Mesendoderm (in vitro differentiated cells): ENCODE measurements at regions not wholly inside any gene's neighbourhood (a gene's known extent, or its start where the extent isn't known, plus 50 kb on each side); places are given as distances from the start of the nearest gene placed in this dataset.

Experiments used
- DNase-seq: peaks from one replicate; pipeline ENCODE4 v3.0.0; 2013
- H2AK5ac ChIP-seq: 2 replicates; pipeline ENCODE4 v1.6.1; 2013; ENCODE audit warnings: low read length, inconsistent platforms
- H2BK120ac ChIP-seq: 2 replicates; pipeline ENCODE4 v1.6.1; 2013; ENCODE audit warnings: low read depth, mild to moderate bottlenecking, low read length, moderate library complexity, mixed read lengths
- H2BK15ac ChIP-seq: replicated peaks from 2 replicates; pipeline ENCODE4 v1.6.1; 2013; ENCODE audit warnings: low read depth, mild to moderate bottlenecking, moderate library complexity
- H2BK5ac ChIP-seq: 2 replicates; pipeline ENCODE4 v1.6.1; 2013; ENCODE audit warnings: low read length, inconsistent platforms
- H3K18ac ChIP-seq: 2 replicates; pipeline ENCODE4 v1.6.1; 2013; ENCODE audit warnings: mild to moderate bottlenecking, low read length, mixed read lengths
- H3K23ac ChIP-seq: one replicate; pipeline ENCODE4 v1.6.1; 2013; ENCODE audit warnings: low read length
- H3K27ac ChIP-seq: 2 replicates; pipeline ENCODE4 v1.5.1; 2013; ENCODE audit warnings: low read depth, mild to moderate bottlenecking, inconsistent platforms, low read length, moderate library complexity
- H3K27me3 ChIP-seq: 2 replicates; pipeline ENCODE4 v1.6.1; 2013; ENCODE audit warnings: low read length, control low read depth, mild to moderate bottlenecking, inconsistent platforms; ENCODE audit not compliant: insufficient read depth, poor library complexity
- H3K36me3 ChIP-seq: 2 replicates; pipeline ENCODE4 v1.6.1; 2013; ENCODE audit warnings: low read length, inconsistent platforms; ENCODE audit not compliant: control insufficient read depth, insufficient read depth
- H3K4ac ChIP-seq: one replicate; pipeline ENCODE4 v1.6.1; 2013; ENCODE audit warnings: low read depth, mild to moderate bottlenecking, low read length, moderate library complexity
- H3K4me1 ChIP-seq: 2 replicates; pipeline ENCODE4 v1.6.1; 2013; ENCODE audit warnings: low read depth, low read length, inconsistent platforms; ENCODE audit not compliant: control insufficient read depth
- H3K4me2 ChIP-seq: 2 replicates; pipeline ENCODE4 v1.6.1; 2013; ENCODE audit warnings: low read length
- H3K4me3 ChIP-seq: 2 replicates; pipeline ENCODE4 v1.5.1; 2013; ENCODE audit warnings: mild to moderate bottlenecking, low read length
- H3K56ac ChIP-seq: one replicate; pipeline ENCODE4 v1.6.1; 2013; ENCODE audit warnings: low read length
- H3K79me1 ChIP-seq: 2 replicates; pipeline ENCODE4 v1.6.1; 2013; ENCODE audit warnings: low read length, inconsistent platforms
- H3K79me2 ChIP-seq: 2 replicates; pipeline ENCODE4 v1.6.1; 2013; ENCODE audit warnings: mild to moderate bottlenecking, low read length; ENCODE audit not compliant: control insufficient read depth, insufficient read depth
- H3K9ac ChIP-seq: 2 replicates; pipeline ENCODE4 v1.6.1; 2013; ENCODE audit warnings: low read length, inconsistent platforms
- H4K5ac ChIP-seq: one replicate; pipeline ENCODE4 v1.6.1; 2013; ENCODE audit warnings: low read length
- H4K8ac ChIP-seq: one replicate; pipeline ENCODE4 v1.6.1; 2013; ENCODE audit warnings: low read depth, mild to moderate bottlenecking, control low read depth, low read length, moderate library complexity
- WGBS: extraction: QIAGEN DNeasy Blood & Tissue Kit; methylation state at CpG from one replicate; pipeline ENCODE4 v1.1.7; 2013; ENCODE audit warnings: low lambda C conversion rate, missing lambda C conversion rate; ENCODE audit not compliant: insufficient coverage; ENCODE audit errors: extremely low coverage; 5-methylcytosine and 5-hydroxymethylcytosine counted together

GRCh38 chr1:238639861-238640260 is 746.5 kb upstream of the CHRM3 start:
- Histone ChIP-seq H3K4me3 (no peak overlapping the region), H2AK5ac (no peak overlapping the region), H3K18ac (no peak overlapping the region), H4K8ac (no peak overlapping the region), H3K4me1 (no peaks in the 10 kb centered on the region), H3K27me3 (no peaks in the 10 kb centered on the region), H3K23ac (no peak overlapping the region), H3K79me1 (no peaks in the 10 kb centered on the region), H2BK120ac (no peak overlapping the region), H3K27ac (no peak overlapping the region), H3K36me3 (no peaks in the 10 kb centered on the region), H3K79me2 (no peaks in the 10 kb centered on the region), H2BK15ac (no peak overlapping the region), H4K5ac (no peak overlapping the region), H3K56ac (no peak overlapping the region), H3K4me2 (no peak overlapping the region), H3K4ac (no peak overlapping the region), H3K9ac (no peak overlapping the region), H2BK5ac (no peak overlapping the region)
- DNase-seq: no peak

- no peaks in the 10 kb centered on the region for H3K79me1 ChIP-seq
- H3K18ac ChIP-seq: no peak overlapping the region
- H4K8ac ChIP-seq: no peak overlapping the region
- H2BK15ac ChIP-seq: no peak overlapping the region
- H3K23ac ChIP-seq: no peak overlapping the region
- H3K4me3 ChIP-seq: no peak overlapping the region
- H3K4me2 ChIP-seq: no peak overlapping the region
- no peak overlapping the region for H3K27ac ChIP-seq
- no peaks in the 10 kb centered on the region for H3K36me3 ChIP-seq
- H3K27me3 ChIP-seq: no peaks in the 10 kb centered on the region
- no peak overlapping the region for H2BK120ac ChIP-seq
- H3K4ac ChIP-seq: no peak overlapping the region
- DNase-seq: no peak
- no peak overlapping the region for H4K5ac ChIP-seq
- H3K56ac ChIP-seq: no peak overlapping the region
- no CpG with 5 or more reads among the region's 2 CpGs for WGBS
- H3K4me1 ChIP-seq: no peaks in the 10 kb centered on the region
- H2AK5ac ChIP-seq: no peak overlapping the region
- H3K9ac ChIP-seq: no peak overlapping the region
- no peaks in the 10 kb centered on the region for H3K79me2 ChIP-seq
- H2BK5ac ChIP-seq: no peak overlapping the region
Measured at GRCh38 chr1:238628110-238628509, 737.4 kb upstream of the ZP4 start.

- WGBS: 100% methylated on average over 1 of the region's 4 CpGs
- no peak overlapping the region for H3K4ac ChIP-seq
Measured at GRCh38 chr1:238624776-238625175, 734.1 kb upstream of the ZP4 start.

GRCh38 chr1:238621405-238621804 is 730.7 kb upstream of the ZP4 start:
- no peaks in the 10 kb centered on the region for H3K79me1 ChIP-seq
- no peak overlapping the region for H3K18ac ChIP-seq
- H3K4ac ChIP-seq: no peak overlapping the region
- no peak overlapping the region for H4K8ac ChIP-seq
- no peak overlapping the region for H3K4me2 ChIP-seq
- H2BK5ac ChIP-seq: no peak overlapping the region
- WGBS: no CpG with 5 or more reads among the region's 1 CpG
- no peak overlapping the region for H2AK5ac ChIP-seq
- no peak overlapping the region for H4K5ac ChIP-seq
- no peak overlapping the region for H3K4me3 ChIP-seq
- no peak overlapping the region for H3K27ac ChIP-seq
- H3K56ac ChIP-seq: no peak overlapping the region
- H2BK15ac ChIP-seq: no peak overlapping the region
- no peaks in the 10 kb centered on the region for H3K4me1 ChIP-seq
- no peaks in the 10 kb centered on the region for H3K27me3 ChIP-seq
- H3K36me3 ChIP-seq: no peaks in the 10 kb centered on the region
- H3K23ac ChIP-seq: no peak overlapping the region
- no peaks in the 10 kb centered on the region for H3K79me2 ChIP-seq
- no peak for DNase-seq
- H3K9ac ChIP-seq: no peak overlapping the region
- H2BK120ac ChIP-seq: no peak overlapping the region

More at GRCh38 chr1:238624776-238625175, 734.1 kb upstream of the ZP4 start:
- Histone ChIP-seq H2BK5ac (no peak overlapping the region), H2BK120ac (no peak overlapping the region), H2AK5ac (no peak overlapping the region), H3K18ac (no peak overlapping the region), H3K4me2 (no peak overlapping the region), H2BK15ac (no peak overlapping the region), H3K27me3 (no peaks in the 10 kb centered on the region), H4K5ac (no peak overlapping the region), H3K4me3 (no peak overlapping the region), H3K27ac (no peak overlapping the region), H4K8ac (no peak overlapping the region), H3K79me1 (no peaks in the 10 kb centered on the region), H3K79me2 (no peaks in the 10 kb centered on the region), H3K56ac (no peak overlapping the region), H3K23ac (no peak overlapping the region), H3K9ac (no peak overlapping the region), H3K36me3 (no peaks in the 10 kb centered on the region), H3K4me1 (no peaks in the 10 kb centered on the region)
- DNase-seq: no peak

GRCh38 chr1:238619652-238620051 is 728.9 kb upstream of the ZP4 start:
- Histone ChIP-seq H2AK5ac (no peak overlapping the region), H4K8ac (no peak overlapping the region), H3K36me3 (no peaks in the 10 kb centered on the region), H3K4me3 (no peak overlapping the region), H4K5ac (no peak overlapping the region), H3K4ac (no peak overlapping the region), H3K27ac (no peak overlapping the region), H3K4me1 (no peaks in the 10 kb centered on the region), H2BK5ac (no peak overlapping the region), H3K79me2 (no peaks in the 10 kb centered on the region), H2BK15ac (no peak overlapping the region), H3K27me3 (no peaks in the 10 kb centered on the region), H3K56ac (no peak overlapping the region), H3K79me1 (no peaks in the 10 kb centered on the region), H3K23ac (no peak overlapping the region), H3K4me2 (no peak overlapping the region), H3K18ac (no peak overlapping the region), H3K9ac (no peak overlapping the region), H2BK120ac (no peak overlapping the region)
- DNase-seq: no peak

- Histone ChIP-seq H3K18ac (no peak overlapping the region), H3K27me3 (no peaks in the 10 kb centered on the region), H3K36me3 (no peaks in the 10 kb centered on the region), H3K79me2 (no peaks in the 10 kb centered on the region), H3K9ac (no peak overlapping the region), H3K4me1 (no peaks in the 10 kb centered on the region), H2BK120ac (no peak overlapping the region), H3K23ac (no peak overlapping the region), H4K5ac (no peak overlapping the region), H3K79me1 (no peaks in the 10 kb centered on the region), H3K56ac (no peak overlapping the region), H3K27ac (no peak overlapping the region), H3K4ac (no peak overlapping the region), H2BK5ac (no peak overlapping the region), H3K4me2 (no peak overlapping the region), H3K4me3 (no peak overlapping the region), H4K8ac (no peak overlapping the region), H2BK15ac (no peak overlapping the region), H2AK5ac (no peak overlapping the region)
- DNase-seq: no peak
- no CpG with 5 or more reads among the region's 3 CpGs for WGBS
Measured at GRCh38 chr1:238611406-238611805, 720.7 kb upstream of the ZP4 start.
